ENCODE measurements at regions not wholly inside any gene's neighbourhood (a gene's known extent, or its start where the extent isn't known, plus 50 kb on each side); places are given as distances from the start of the nearest gene placed in this dataset.

DNA sequence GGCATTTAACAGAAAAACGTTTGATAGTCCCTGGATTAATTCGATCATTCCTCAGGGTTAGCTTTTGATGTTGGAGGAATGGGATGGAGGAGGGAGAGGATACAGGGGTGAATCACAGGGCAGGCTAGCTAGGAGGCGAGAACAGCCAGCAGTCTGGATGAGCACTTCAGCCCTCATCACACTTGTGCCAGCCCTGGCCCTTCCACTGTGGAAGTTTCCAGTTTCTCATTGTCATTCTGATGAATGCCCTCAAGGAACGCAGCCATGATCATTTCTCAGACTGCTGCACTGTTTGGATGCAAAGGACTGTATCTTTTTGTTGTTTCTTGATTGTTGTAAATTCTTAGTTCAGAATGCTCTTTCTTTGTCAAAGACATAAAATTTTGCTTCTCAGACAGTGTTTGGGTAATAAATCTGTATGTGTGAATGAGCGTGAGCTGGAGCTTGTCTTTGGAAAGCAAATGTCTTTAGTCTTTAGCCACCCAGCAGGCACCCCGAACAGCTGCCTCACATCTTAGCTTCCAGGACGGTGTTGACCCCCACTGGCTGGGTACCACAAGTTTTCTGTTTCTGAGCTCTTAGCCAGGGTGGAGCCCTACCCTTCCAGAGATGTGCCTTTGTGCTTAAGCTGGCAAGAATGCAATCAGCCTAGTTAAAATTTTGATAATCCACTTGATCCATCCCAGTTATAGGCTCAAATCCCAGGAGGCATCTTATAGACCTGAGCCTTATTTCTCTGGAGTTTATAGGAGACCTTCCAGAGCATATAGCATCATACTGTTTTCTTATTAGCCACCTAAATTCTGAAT is 121.1 kb downstream of the PDCD6IP start:
- Mint-ChIP-seq H3K9me3 (ENCODE audit: low read depth) (peaks cover 5% of the 10 kb centered on the region), H3K4me1 (ENCODE audit: low read depth) (peaks cover 21% of the 10 kb centered on the region), H3K4me3 (ENCODE audit: unreplicated experiment) (no peak overlapping the region), H3K36me3 (ENCODE audit: low read depth) (no peaks in the 10 kb centered on the region), H3K27ac (ENCODE audit: unreplicated experiment) (no peak overlapping the region), H3K27me3 (ENCODE audit: low read depth) (peaks cover 3% of the 10 kb centered on the region)
- TF ChIP-seq CTCF (IDR thresholded peaks at IDR 0.05) = no peak
- DNase-seq (ENCODE audit: low spot score) = no peak

DNA sequence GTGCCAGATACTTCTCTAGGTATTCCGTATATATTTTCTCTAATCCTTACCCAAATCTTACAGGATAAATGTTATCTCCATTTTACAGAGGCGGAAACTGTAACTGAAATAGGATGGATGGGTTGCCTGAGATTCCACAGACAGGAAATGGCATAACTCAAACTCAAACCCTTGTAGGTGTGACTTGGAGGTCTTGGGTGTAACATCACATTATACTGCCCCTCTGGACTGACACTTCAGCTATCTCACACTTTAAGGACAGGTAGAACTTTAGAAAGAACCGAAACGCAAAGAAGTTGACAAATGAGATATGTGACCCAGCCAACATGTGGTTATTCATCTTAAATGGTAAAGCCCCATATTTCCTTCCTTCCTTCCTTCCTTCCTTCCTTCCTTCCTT is 122.1 kb downstream of the PDCD6IP start:
- no peak for TF ChIP-seq CTCF (IDR thresholded peaks at IDR 0.05)
- peaks cover 5% of the 10 kb centered on the region for H3K9me3 Mint-ChIP-seq (ENCODE audit: low read depth)
- DNase-seq (ENCODE audit: low spot score) = no peak
- H3K36me3 Mint-ChIP-seq (ENCODE audit: low read depth) = no peaks in the 10 kb centered on the region
- peaks cover 21% of the 10 kb centered on the region for H3K4me1 Mint-ChIP-seq (ENCODE audit: low read depth)
- no peak overlapping the region for H3K4me3 Mint-ChIP-seq (ENCODE audit: unreplicated experiment)
- H3K27me3 Mint-ChIP-seq (ENCODE audit: low read depth) = peaks cover 8% of the 10 kb centered on the region
- no peak overlapping the region for H3K27ac Mint-ChIP-seq (ENCODE audit: unreplicated experiment)

GRCh38 chr3:33921608-33922007 is 123.2 kb downstream of the PDCD6IP start:
- Mint-ChIP-seq H3K9me3 (ENCODE audit: low read depth) (peaks cover 5% of the 10 kb centered on the region), H3K36me3 (ENCODE audit: low read depth) (no peaks in the 10 kb centered on the region), H3K27ac (ENCODE audit: unreplicated experiment) (no peak overlapping the region), H3K4me3 (ENCODE audit: unreplicated experiment) (no peak overlapping the region), H3K4me1 (ENCODE audit: low read depth) (peaks cover 11% of the 10 kb centered on the region), H3K27me3 (ENCODE audit: low read depth) (peaks cover 18% of the 10 kb centered on the region)
- no peak for DNase-seq (ENCODE audit: low spot score)
- TF ChIP-seq CTCF (IDR thresholded peaks at IDR 0.05) = no peak

DNA sequence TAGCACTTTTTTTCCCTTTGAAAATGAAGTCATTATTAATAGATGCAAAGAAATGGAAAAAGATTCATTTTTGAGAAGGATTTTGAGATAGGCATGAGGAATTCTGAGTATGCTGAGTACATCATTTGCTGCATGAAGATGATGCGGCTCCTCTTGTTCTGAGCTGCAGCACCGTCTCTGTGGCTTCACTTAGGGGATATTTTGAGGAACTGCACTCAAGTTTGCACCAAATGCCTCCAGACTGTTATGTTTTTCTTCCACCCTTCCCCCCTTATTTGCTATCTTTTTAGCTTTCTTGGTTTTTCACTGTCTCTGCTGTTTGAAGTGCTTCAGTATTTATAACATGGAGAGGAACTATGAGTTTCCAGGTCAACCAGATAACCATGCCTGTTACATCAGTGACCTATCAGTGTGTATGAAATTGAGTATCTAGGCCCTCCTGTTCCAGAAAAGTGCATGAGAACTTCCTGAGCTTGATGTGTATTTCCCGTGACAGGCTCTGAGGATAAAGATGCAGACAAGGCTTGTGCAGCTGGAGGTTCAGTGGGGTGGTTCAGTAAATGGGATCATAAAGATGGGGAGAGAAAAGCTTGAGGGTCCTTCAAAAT is 128.7 kb downstream of the PDCD6IP start:
- DNase-seq (ENCODE audit: low spot score) = no peak
- Mint-ChIP-seq H3K9me3 (ENCODE audit: low read depth) (peaks cover 5% of the 10 kb centered on the region), H3K4me3 (ENCODE audit: unreplicated experiment) (no peak overlapping the region), H3K4me1 (ENCODE audit: low read depth) (no peaks in the 10 kb centered on the region), H3K27me3 (ENCODE audit: low read depth) (peaks cover 29% of the 10 kb centered on the region), H3K27ac (ENCODE audit: unreplicated experiment) (no peak overlapping the region), H3K36me3 (ENCODE audit: low read depth) (no peaks in the 10 kb centered on the region)
- no peak for TF ChIP-seq CTCF (IDR thresholded peaks at IDR 0.05)

DNA sequence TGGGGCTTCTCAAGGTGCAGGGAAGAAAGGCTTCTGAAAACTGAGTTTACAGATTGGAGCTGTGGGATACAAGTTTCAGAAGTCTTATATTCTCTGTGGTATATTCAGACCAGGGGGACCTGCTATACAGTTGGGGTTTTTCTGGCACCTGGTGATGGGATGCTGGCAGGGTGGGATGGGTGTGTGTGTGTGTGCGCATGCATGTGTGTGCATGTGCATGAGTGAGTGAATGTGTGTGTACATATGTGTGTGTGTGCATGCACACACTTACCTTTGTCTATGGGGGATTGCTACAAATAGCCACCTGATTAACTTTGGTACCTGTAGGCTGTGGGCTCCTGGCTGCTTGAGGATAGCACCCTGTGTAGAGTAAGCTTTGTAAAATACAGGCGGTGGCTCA is 131.4 kb downstream of the PDCD6IP start:
- TF ChIP-seq CTCF (IDR thresholded peaks at IDR 0.05) = no peak
- Mint-ChIP-seq H3K4me3 (ENCODE audit: unreplicated experiment) (no peak overlapping the region), H3K4me1 (ENCODE audit: low read depth) (no peaks in the 10 kb centered on the region)

More for the DNA sequence above, 131.4 kb downstream of the PDCD6IP start:
- H3K9me3 Mint-ChIP-seq (ENCODE audit: low read depth) = peaks cover 3% of the 10 kb centered on the region
- H3K36me3 Mint-ChIP-seq (ENCODE audit: low read depth) = no peaks in the 10 kb centered on the region
- no peak overlapping the region for H3K27ac Mint-ChIP-seq (ENCODE audit: unreplicated experiment)
- DNase-seq (ENCODE audit: low spot score) = no peak
- H3K27me3 Mint-ChIP-seq (ENCODE audit: low read depth) = peaks cover 25% of the 10 kb centered on the region
